Cardiac septum (tissue), 1 donor: ENCODE measurements at regions not wholly inside any gene's neighbourhood (a gene's known extent, or its start where the extent isn't known, plus 50 kb on each side); places are given as distances from the start of the nearest gene placed in this dataset.

ENCODE experiments used
- DNase-seq: peaks from one replicate; pipeline ENCODE4 v3.0.0-alpha.2; 2020; ENCODE audit warnings: low spot score
- intact Hi-C: fragments of 100-400 bp; cut with DNase I; formaldehyde crosslinking; loops from one replicate; pipeline ENCODE4 v1.14.0; 2022
- donor health status: DM: no; HTN: no; CAD: no.

DNA sequence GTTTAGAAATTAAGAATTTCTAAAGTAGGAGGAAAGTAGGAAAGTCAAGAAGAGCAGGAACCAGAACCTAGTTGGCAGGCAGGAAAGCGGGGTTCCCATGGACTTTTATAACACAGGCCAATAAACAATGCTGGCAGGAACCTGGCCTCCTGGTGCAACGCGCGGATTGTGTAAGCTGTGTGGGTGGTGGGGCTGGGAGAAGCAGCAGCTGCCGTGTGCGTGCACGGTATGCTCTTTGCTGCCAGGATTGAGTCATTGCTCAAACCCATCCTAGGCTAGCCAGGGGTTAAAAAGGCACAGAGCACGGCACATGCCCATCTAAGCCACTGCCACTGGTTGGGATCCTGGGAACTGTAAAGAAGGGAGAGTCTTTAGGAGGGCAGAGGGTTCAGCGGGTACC lies 209.9 kb upstream of the RGMA start:
- intact Hi-C loops: no loop called here
- DNase-seq: no peak

DNA sequence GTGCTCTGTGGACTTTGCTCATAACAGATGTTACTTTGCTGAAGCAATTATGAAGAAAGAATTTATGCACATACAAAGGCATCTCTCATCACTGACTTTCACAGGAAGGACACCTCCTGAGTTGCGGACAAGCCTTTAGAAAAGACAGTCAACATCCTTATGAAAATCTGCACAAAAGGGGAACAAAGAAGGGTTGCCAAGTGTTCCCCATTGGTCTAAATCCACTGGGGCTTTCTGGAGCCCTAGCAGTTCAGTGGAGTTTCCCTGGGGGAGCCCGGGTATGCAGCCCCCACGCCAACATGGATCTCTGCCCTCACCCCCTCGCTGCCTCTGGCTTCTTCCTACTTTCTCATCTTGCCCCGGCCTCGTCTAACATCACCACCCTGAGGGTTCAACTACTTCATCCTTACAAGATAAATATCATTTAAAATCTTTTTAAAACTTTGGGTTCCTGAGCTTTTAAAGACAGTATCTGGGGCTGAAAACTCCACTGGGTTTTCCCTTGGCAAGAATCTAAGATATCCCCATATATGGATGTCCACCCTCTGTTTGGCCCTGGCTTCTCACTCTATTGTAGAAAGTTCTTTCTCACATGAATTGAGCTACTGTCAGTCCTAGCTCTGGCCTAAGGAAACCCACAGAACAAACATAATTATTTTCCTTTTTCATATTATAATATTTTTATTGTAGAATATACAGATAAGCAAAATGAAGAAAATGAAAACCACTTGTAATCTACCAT lies 207.9 kb upstream of the RGMA start:
- DNase-seq: no peak
- intact Hi-C loops: no loop called here

DNA sequence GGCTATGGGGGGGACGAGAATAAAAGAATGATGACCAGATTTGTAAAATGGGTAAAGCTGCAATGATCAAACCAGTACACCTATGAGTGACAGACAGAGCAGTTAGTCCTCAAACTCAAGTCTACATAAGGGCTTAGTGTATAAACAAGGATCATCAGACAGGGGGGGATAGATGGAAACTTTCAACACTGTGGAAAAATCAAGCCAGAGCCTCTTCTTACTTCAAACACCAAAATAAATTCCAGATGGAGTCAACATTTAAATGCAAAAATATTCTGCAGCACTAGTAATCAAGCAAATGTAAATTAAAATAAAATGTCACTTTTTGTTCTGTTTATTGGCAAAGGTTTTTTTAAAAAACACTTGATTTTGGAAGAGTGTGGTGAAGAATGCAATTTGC lies 205.9 kb upstream of the RGMA start:
- DNase-seq: no peak
- intact Hi-C loops: no loop called here

DNA sequence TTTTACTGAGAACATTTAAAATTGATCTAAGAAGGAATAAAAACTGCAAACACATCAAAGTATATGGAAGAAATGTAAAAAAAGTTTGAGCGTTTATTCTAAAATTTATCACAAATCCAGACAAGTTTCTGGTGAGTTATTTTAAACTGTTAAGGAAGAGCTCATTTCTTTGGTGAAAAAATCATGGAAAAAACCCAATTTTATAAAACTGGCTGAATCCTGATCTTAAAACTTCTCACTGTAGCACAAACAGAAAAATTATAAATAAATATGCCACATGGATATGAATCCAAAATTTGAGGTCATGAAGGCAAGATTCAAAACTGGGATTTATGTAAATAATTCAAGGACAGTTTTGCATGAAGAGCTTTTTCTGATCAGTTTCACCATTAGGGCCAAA lies 205.1 kb upstream of the RGMA start:
- intact Hi-C loops: no loop called here
- no peak for DNase-seq

DNA sequence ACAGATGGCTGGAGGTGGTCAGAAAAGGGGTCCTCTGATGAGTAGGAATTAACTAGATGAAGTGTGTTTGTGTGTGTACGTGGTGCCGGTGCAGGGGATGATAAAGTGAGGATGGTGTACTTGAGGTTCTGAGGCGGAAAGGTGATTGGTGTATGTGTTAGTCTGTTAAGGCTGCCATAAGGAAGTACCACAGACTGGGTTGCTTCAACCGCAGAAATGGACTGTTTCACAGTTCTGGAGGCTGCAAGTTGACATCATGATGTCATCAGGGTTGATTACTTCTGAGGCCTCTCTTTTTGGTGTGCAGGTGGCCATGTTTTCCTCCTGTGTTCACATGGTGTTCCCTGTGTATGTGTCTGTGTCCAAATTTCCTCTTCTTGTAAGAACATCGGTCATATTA lies 202.4 kb upstream of the RGMA start:
- intact Hi-C loops: no loop called here
- DNase-seq: no peak

DNA sequence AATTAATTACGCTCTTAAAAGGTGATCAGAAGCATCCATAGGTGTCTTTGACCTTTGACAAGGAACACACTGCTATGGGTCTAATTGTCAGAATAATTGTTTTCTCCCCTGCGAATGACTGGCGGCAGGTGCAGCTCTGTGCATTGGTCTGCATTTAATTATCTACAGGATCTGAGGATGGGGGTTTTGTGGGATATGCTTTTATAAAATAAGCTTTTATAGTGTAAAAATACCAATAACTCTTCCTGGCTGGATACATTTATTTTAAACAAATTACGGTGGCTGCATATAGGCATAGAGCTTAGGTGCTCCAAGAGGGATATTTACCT lies 201.6 kb upstream of the RGMA start:
- intact Hi-C loops: no loop called here
- no peak for DNase-seq

DNA sequence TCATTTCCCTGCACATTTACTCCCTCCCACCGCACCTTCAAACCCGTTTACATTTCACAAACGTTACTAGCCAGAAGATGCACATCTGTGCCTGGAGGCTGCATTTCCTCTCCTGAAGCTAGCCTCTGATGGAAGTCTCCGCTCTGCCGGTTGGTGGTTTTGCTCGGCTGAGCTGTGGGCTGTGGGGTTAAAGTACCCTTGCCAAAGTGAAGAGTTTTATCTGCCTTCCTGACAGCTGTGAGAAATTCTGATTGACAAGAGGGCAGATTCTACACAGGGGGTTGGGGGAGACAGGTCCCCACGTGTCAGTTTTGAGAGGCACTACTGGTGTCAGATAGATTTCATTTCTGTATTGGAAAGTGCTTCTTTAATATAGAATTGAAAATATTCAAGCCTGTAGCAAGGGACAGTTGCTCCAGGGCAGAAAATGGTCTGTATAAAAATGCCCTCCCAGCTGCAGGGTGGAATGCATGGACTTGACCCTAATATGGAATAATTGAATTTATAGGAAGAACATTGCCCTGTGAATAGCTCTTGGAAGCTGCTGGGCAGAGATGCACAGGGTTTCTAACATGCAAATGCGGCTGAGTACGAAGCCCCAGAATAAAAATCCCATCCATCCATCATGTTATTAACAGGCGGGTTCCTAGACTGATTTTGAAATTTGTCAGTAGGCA lies 201.1 kb upstream of the RGMA start:
- DNase-seq: no peak
- intact Hi-C loops: loop anchor here (10.0 kb wide), 1 partner anchor 245 kb away; no protein-coding TSS in a partner anchor

DNA sequence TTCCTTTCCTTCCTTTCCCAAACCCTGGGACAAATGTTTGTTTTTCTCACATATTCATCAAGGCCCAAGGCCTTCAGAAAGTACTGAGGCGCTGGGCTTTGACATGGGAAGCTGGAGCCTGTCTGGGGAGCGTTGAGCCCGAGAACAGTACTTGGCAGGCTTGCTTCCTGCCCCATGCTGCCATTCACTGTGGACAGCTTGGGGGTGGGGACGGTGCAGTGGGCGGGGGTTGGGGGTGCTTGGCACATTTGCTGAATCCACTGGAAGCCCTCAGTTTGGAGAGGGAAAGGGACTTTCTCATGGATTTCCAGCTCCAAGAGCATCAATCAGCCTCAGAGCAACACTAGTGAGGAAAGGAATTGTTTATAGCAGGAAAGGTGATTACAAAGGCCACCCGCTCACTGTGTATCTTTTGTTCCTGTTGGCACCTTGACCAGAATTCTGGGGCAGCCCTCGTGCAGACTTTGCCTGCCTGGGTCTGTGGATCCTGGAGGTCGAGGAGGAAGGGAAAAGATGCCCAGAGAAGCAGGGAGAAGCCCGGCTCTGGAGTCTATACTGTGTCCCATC lies 199.8 kb upstream of the RGMA start:
- no peak for DNase-seq
- intact Hi-C loops: loop anchor here (10.0 kb wide), 1 partner anchor 244 kb away; no protein-coding TSS in a partner anchor

DNA sequence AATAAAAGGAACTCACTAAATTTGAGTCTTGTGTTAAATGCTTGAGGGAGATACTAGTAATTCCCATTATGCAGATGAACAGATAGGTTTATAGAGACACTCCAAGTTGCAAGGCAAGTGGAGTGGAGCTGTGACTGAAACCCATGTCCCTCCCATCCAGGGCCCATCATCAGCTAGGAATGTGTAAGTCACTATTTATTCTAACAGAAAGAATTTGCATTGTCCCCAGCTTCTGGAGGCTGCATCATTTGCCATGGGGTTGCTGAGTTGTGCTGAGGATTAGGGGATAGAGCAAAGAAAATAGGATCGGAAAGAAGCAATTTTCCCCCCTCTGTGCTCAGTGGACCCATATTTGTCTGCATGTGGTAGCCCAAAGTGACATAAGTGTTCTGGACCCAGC lies 197.4 kb upstream of the RGMA start:
- intact Hi-C loops: loop anchor here (10.0 kb wide), 1 partner anchor 242 kb away; no protein-coding TSS in a partner anchor
- no peak for DNase-seq

DNA sequence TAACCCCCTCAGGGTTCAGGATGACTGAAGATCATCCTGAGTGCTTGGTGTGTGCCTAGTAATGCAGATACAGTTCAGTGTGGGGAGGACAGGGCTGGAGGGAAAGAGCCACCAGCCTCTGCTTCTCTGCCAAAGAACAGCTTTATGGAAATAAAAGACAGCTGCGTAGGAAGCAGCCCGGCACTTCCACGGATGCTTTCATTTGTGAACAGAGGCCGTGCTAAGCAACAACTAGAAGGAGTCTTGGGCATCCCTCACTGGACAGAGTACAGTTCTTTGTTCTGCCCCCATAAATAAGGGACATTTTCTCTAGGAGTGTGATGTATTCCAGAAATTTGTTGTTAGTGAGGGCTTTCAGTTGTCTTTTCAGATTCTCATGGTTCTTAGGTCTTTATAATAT lies 194.8 kb upstream of the RGMA start:
- no peak for DNase-seq
- intact Hi-C loops: loop anchor here (10.0 kb wide), 1 partner anchor 239 kb away; no protein-coding TSS in a partner anchor

DNA sequence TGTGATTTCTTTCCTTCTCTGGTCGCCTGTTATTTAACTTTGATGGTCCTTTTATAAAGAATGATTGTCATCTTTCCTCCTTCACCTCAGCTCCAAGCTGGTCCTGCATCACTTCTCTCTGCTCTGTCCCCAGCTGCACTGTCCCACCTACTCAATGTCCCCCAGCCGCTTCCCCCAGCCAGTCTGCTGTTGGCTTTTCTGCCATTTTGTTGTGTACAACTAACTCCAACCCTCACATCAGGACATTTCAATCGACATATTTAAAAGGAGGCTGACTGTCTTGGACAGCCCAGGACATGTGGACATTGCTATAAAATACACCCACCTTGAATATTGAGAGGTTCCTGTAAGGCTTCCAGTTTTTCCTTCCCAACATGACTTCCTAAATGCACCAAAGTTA lies 193.8 kb upstream of the RGMA start:
- no peak for DNase-seq
- intact Hi-C loops: loop anchor here (10.0 kb wide), 1 partner anchor 238 kb away; no protein-coding TSS in a partner anchor

DNA sequence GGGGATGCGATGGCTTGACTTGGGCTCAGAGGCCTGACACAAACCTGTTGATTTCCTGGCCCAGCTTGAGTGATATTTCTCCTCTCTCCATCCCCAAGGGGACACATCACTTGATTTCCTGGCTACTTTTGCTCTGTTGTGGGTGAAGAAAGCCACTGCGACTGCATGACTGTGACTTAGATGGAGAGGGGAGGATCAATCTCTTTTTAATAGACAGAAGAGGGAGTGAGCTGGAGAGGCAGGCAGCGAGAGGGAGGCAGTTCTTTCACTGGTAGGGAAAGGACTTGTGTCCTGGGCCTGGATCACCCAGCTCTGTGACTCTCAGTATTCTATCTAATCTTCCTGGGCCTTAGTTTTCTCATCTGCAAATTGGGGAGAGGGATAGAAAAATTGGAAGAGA lies 189.8 kb upstream of the RGMA start:
- DNase-seq: no peak
- intact Hi-C loops: no loop called here

DNA sequence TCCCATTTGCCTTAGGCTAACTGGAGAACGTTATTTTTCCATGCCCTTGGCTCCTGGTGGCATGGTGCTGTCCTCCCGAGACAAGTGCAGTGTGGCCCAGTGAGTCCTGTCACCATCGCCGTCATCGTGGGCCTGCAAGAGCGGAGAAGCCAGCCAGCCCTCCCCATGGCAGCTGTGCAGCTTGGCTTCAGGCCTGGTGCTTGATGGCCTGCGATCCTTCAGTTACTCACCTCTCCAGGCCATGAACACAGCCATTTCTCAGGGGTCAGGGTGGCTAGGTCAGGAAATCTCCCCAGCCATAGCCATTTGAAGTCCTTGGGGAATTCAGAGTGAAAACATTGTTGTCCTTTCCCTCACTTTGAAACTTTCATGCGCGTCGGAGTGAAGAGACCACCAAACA lies 189.0 kb upstream of the RGMA start:
- intact Hi-C loops: no loop called here

DNA sequence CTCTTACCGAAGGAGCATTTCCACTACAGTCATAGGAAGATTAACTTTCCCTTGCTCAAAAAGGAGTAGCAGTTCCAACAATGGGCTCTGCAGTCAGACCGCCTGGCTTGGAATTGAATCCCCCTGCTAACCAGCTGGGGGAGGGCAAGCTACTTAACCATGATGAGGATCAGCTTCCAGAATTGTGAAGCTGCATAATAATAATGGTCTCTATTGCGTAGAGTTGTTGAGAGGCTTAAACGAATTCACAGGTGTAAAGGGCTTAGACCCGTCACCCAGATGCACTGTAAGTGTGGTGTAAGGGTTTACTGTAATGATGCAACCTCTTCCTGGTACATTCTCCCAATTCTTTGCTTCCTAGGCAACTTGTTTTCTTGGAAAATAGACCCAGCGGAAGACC lies 185.2 kb upstream of the RGMA start:
- no peak for DNase-seq
- intact Hi-C loops: no loop called here

More for the DNA sequence above, 189.0 kb upstream of the RGMA start:
- no peak for DNase-seq

DNA sequence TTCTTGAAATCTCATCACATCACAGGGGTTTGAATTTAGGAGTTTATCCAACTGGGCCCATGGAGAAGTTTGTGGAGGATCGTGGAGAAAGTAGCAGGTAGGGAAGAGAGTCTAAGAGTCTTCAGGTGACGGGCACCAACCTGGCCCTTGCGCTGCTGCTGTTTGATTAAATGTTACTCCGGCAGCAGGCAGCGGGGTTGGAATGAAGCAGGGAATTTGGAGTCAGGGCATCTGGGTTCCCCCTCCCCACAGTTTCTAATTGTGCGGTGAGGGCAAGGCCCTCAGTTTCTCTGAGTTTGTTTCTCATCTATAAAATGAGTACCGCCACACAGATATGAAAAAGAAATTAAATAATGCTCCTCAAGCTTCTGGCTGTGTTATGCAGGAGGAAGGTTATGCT lies 182.9 kb upstream of the RGMA start:
- intact Hi-C loops: no loop called here
- DNase-seq: no peak

DNA sequence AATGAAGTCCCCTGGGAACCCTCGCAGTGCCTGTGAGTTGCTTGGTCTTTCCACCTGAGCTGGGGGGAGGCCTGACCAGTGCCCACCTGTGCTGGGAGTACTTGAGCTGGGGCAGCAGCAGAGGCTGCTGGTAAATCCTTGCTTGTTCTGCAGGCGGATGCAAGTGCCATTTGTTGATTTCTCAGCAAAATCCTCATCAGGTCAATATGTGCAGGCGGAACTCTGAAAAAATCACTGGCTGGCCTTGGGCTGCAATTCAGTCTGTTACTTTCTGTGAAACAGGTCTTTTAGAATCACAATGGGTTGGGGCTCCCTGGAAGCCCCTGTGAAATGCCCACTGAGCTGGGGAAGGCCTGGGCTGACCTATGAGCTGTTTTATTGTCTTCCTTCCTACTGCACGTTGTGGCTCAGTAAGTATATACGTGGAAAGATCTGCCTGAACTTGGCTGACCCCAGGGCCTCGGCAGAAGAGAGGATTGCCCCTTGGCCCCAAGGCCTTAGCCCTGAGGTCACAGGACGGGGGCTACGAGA lies 182.0 kb upstream of the RGMA start:
- DNase-seq: no peak
- intact Hi-C loops: no loop called here

DNA sequence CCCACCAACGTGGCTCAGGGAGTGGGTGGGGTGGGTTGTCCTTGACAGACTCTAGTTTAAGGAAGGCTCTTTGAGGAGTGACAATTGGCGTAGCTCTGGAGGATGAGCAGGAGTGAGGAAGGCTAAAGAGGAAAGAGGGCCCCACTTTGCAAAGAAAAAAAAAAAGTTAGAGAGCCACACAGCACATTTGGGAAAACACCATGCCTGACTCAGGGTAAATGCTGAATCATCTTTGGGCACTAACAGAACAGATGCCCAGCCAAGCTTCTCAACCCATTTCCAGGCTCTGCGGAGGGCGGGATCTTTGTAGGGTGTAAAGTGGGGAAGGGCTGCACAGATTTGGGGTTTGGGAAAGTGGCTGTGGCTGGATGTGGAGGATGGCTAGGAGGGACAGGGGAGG lies 179.1 kb upstream of the RGMA start:
- no peak for DNase-seq
- intact Hi-C loops: no loop called here

DNA sequence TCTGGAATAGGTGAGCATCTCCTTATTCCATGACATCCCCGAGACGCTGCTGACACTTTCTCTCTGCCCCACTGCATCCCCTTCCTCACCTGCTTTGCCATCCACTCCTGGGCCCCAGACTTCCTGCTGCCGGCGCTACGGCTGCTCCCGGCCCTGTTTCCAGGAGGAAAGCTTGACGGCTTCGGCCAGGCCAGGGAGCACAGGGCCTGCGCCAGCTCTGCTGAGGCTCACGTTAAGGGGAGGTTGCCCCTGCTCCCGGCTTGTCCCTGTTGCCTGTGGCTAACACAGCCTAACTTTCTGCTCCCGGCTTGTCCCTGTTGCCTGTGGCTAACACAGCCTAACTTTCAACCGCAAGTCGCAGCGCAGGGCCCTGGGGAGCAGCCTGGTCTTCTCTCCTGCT lies 177.3 kb upstream of the RGMA start:
- intact Hi-C loops: no loop called here
- DNase-seq: no peak

DNA sequence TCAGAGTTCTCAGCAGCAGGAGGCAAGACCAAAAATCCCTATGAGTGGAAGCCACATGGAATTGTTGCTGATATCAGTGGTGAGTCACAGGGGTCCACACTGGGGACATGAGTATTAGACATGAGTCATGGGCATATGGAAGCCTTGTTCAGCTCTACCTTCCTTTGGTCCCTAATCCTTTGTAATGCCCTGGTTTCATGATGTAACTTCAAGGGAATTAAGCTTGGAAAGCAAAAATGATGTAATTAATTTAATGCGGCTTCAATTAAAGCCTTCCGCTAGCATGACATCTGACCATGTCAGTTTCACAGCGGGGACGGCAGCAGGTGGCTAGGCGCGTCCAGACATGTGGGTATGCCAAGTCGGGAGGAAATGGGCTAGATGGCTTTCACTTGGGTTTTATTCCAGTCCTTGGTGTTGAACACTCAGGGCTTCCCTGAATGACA lies 176.1 kb upstream of the RGMA start:
- intact Hi-C loops: no loop called here
- DNase-seq: no peak

DNA sequence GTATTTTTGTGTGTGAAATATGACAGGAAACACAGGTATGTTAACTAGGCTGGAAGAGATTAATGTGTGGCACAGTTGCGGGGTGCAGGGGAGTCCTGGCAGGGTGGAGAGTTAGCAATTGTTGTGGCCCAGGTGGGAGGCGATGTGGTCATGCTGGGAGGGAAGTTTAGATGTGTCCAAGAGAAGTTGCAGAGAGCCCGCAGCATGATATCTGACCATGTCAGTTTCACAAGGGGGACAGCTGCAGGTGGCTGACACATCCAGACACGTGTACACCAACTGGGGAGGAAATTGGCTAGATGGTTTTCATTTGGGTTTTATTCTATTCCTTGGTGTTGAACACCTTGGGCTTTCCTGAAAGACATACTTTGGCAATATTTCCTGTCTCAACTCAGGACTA lies 172.8 kb upstream of the RGMA start:
- intact Hi-C loops: no loop called here
- DNase-seq: no peak

DNA sequence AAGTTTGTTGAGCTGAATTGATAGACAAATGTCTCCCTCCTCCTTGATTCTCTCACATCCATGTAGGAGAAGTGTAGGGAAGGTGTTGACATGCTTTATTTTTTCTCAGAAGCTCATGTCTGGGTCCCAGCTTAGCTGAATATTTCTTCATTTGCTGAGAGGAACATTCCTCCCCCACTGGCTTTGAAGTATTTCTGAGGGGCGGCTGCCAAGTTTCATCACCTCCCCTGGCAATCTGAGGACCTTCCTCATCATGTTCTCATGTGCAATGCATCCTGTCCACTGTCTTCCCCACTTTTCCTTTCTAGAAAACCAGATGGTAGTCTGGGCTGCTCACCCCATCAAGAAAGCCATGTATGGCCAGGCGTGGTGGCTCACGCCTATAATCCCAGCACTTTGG lies 168.9 kb upstream of the RGMA start:
- intact Hi-C loops: no loop called here
- DNase-seq: no peak
